A549 (cell line): ENCODE measurements at regions not wholly inside any gene's neighbourhood (a gene's known extent, or its start where the extent isn't known, plus 50 kb on each side); places are given as distances from the start of the nearest gene placed in this dataset.

ENCODE experiments used
- EP300 ChIP-seq, 2 experiments: fragments of >200 bp; sonication (Bioruptor Twin); formaldehyde crosslinking; IDR thresholded peaks; 2 replicates in 1 of 2; 3 replicates in 1 of 2; pipeline ENCODE4 v1.6.1; 2016 to 2017
- HDAC2 ChIP-seq: fragments of 200-600 bp; sonication (generic); IDR thresholded peaks from 2 replicates; pipeline ENCODE4 v1.6.1; 2016
- NPAS2 ChIP-seq: fragments of 250-450 bp; sonication (Bioruptor Pico); IDR thresholded peaks from 2 replicates; pipeline ENCODE4 v1.8.0; 2022; ENCODE audit warnings: mild to moderate bottlenecking, moderate library complexity, borderline replicate concordance
- PHF8 ChIP-seq: fragments of 200-600 bp; sonication (generic); IDR thresholded peaks from 2 replicates; pipeline ENCODE4 v1.6.1; 2016; ENCODE audit warnings: low read depth, mild to moderate bottlenecking, antibody characterized with exemption, moderate library complexity, borderline replicate concordance
- POLR2A ChIP-seq: IDR thresholded peaks from 2 replicates; pipeline ENCODE4 v1.6.1; 2012; ENCODE audit warnings: mild to moderate bottlenecking, low read length
- POLR2AphosphoS2 ChIP-seq: conservative IDR thresholded peaks from 2 replicates; pipeline ENCODE4 v1.6.1; 2012; ENCODE audit warnings: low read length, improper control_type of control experiment, inconsistent platforms
- RAD21 ChIP-seq, 2 experiments: fragments of >200 bp in 1 of 2; sonication (Bioruptor Twin) in 1 of 2; formaldehyde crosslinking in 1 of 2; IDR thresholded peaks in 1 of 2; conservative IDR thresholded peaks in 1 of 2; 2 replicates in 1 of 2; 3 replicates in 1 of 2; pipeline ENCODE4 v1.6.1; 2012 to 2018; ENCODE audit warnings: inconsistent platforms in 1 of 2
- SMC3 ChIP-seq: fragments of >200 bp; sonication (Bioruptor Twin); formaldehyde crosslinking; IDR thresholded peaks from 3 replicates; pipeline ENCODE4 v1.6.1; 2018; ENCODE audit warnings: inconsistent platforms
- ZFP36 ChIP-seq: fragments of 450-650 bp; IDR thresholded peaks from 2 replicates; pipeline ENCODE4 v1.6.1; 2014; ENCODE audit warnings: borderline replicate concordance; ENCODE audit not compliant: partially characterized antibody
- ZSCAN20 ChIP-seq: fragments of 250-450 bp; sonication (Bioruptor Pico); IDR thresholded peaks from 2 replicates; pipeline ENCODE4 v1.8.0; 2022; ENCODE audit warnings: mild to moderate bottlenecking, moderate library complexity
- TF ChIP-seq, protein P1 (sequence below): fragments of 450-650 bp; IDR thresholded peaks from 2 replicates; pipeline ENCODE4 v1.6.1; 2014; ENCODE audit warnings: antibody characterized with exemption
- TF ChIP-seq, protein P2 (sequence below): fragments of 250-450 bp; sonication (Bioruptor Pico); IDR thresholded peaks from 2 replicates; pipeline ENCODE4 v1.5.0; 2021; ENCODE audit warnings: mild to moderate bottlenecking, moderate library complexity, borderline replicate concordance
- TF ChIP-seq, protein P3 (sequence below): fragments of >200 bp; sonication (Bioruptor Twin); formaldehyde crosslinking; IDR thresholded peaks from 3 replicates; pipeline ENCODE4 v1.5.1; 2016

GRCh38 chr6:108739496-108740330, 108.5 kb upstream of the ARMC2 start:
- no peak for TF ChIP-seq EP300 (IDR thresholded peaks at IDR 0.05)
- TF ChIP-seq, protein P1, sequence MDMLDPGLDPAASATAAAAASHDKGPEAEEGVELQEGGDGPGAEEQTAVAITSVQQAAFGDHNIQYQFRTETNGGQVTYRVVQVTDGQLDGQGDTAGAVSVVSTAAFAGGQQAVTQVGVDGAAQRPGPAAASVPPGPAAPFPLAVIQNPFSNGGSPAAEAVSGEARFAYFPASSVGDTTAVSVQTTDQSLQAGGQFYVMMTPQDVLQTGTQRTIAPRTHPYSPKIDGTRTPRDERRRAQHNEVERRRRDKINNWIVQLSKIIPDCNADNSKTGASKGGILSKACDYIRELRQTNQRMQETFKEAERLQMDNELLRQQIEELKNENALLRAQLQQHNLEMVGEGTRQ = no peak
- no peak for TF ChIP-seq SMC3
- TF ChIP-seq, protein P2, sequence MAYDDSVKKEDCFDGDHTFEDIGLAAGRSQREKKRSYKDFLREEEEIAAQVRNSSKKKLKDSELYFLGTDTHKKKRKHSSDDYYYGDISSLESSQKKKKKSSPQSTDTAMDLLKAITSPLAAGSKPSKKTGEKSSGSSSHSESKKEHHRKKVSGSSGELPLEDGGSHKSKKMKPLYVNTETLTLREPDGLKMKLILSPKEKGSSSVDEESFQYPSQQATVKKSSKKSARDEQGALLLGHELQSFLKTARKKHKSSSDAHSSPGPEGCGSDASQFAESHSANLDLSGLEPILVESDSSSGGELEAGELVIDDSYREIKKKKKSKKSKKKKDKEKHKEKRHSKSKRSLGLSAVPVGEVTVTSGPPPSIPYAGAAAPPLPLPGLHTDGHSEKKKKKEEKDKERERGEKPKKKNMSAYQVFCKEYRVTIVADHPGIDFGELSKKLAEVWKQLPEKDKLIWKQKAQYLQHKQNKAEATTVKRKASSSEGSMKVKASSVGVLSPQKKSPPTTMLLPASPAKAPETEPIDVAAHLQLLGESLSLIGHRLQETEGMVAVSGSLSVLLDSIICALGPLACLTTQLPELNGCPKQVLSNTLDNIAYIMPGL (CRISPR knock-in tag) = no peak
- TF ChIP-seq, protein P3, sequence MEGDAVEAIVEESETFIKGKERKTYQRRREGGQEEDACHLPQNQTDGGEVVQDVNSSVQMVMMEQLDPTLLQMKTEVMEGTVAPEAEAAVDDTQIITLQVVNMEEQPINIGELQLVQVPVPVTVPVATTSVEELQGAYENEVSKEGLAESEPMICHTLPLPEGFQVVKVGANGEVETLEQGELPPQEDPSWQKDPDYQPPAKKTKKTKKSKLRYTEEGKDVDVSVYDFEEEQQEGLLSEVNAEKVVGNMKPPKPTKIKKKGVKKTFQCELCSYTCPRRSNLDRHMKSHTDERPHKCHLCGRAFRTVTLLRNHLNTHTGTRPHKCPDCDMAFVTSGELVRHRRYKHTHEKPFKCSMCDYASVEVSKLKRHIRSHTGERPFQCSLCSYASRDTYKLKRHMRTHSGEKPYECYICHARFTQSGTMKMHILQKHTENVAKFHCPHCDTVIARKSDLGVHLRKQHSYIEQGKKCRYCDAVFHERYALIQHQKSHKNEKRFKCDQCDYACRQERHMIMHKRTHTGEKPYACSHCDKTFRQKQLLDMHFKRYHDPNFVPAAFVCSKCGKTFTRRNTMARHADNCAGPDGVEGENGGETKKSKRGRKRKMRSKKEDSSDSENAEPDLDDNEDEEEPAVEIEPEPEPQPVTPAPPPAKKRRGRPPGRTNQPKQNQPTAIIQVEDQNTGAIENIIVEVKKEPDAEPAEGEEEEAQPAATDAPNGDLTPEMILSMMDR = no peak
- no peak for TF ChIP-seq RAD21 (conservative IDR thresholded peaks at IDR 0.05 in 1 of 2, IDR thresholded peaks at IDR 0.05 in 1 of 2)
- no peak for TF ChIP-seq ZFP36
- no peak for TF ChIP-seq ZSCAN20 (CRISPR knock-in tag)
- TF ChIP-seq POLR2AphosphoS2 = no peak
- no peak for TF ChIP-seq HDAC2
- no peak for TF ChIP-seq POLR2A
- TF ChIP-seq NPAS2 (CRISPR knock-in tag) = no peak
- TF ChIP-seq PHF8 = no peak
